Adrenal gland (tissue), 5 donors: ENCODE measurements at regions not wholly inside any gene's neighbourhood (a gene's known extent, or its start where the extent isn't known, plus 50 kb on each side); places are given as distances from the start of the nearest gene placed in this dataset.

Source experiments
- CTCF ChIP-seq, 6 experiments: fragments of 450-650 bp in 4 of 6; fragments of 200-600 bp in 2 of 6; sonication (generic) in 1 of 6; IDR thresholded peaks; 1 replicate in 5 of 6; 2 replicates in 1 of 6; pipeline versions ENCODE4 v1.5.1 to v1.8.0; 2016 to 2021; ENCODE audit warnings: antibody characterized with exemption in 6 of 6, mild to moderate bottlenecking in 2 of 6, moderate library complexity in 1 of 6
- POLR2A ChIP-seq, 2 donors: fragments of 450-650 bp; IDR thresholded peaks; one replicate each; pipeline ENCODE4 v1.6.1; 2017; ENCODE audit warnings: antibody characterized with exemption in 2 of 2, mild to moderate bottlenecking in 2 of 2, moderate library complexity in 1 of 2
- donor health status: DM: no; HTN: no; CAD: no.

- TF ChIP-seq POLR2A (IDR thresholded peaks at IDR 0.05) (no peak), CTCF (IDR thresholded peaks at IDR 0.05) (no peak)
Observed at GRCh38 chr6:40176152-40176551, 241.9 kb upstream of the MOCS1 start.
